ENCODE measurements at regions not wholly inside any gene's neighbourhood (a gene's known extent, or its start where the extent isn't known, plus 50 kb on each side); places are given as distances from the start of the nearest gene placed in this dataset.

DNA sequence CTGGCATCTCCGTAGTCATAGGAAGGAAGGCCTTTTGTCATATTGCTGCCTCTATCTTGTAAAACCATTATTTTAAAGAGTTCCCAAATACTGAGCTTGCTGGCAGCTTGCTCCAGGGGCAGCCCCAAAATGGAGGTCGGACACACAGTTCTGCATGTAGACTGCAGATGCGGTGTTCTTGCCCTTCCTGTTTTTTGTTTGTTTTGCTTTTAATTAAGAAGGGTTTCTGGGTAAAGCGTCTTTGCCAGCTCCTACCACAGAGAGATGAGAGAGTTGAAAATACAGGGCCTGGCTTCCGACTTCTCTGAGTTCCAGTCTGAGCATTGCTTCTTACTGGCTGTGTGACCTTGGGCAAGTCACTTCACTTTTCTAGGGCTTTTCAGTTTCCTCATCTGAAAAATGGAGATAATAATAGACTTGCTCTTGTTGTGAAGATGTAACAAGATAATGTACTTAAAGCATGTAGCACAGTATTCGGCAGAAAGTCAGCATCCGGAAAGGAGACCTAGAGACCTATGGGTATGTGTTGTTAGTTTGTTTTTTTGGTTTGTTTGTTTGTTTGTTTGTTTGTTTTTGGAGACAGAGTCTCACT, 67.8 kb upstream of the GSE1 start:
- TF ChIP-seq CTCF (IDR thresholded peaks at IDR 0.05; ENCODE audit: poor library complexity, severe bottlenecking) (no peak), SMC3 (conservative IDR thresholded peaks at IDR 0.05; ENCODE audit: poor library complexity) (no peak), TAF1 (IDR thresholded peaks at IDR 0.05; ENCODE audit: low read depth) (no peak), MXI1 (conservative IDR thresholded peaks at IDR 0.05; ENCODE audit: poor library complexity, severe bottlenecking) (no peak), POLR2AphosphoS5 (IDR thresholded peaks at IDR 0.05) (no peak), RAD21 (conservative IDR thresholded peaks at IDR 0.05) (no peak), EZH2 (IDR thresholded peaks at IDR 0.05; ENCODE audit: borderline replicate concordance, insufficient read depth, low read length, poor library complexity, severe bottlenecking) (no peak)
- TF ChIP-seq, protein P1, sequence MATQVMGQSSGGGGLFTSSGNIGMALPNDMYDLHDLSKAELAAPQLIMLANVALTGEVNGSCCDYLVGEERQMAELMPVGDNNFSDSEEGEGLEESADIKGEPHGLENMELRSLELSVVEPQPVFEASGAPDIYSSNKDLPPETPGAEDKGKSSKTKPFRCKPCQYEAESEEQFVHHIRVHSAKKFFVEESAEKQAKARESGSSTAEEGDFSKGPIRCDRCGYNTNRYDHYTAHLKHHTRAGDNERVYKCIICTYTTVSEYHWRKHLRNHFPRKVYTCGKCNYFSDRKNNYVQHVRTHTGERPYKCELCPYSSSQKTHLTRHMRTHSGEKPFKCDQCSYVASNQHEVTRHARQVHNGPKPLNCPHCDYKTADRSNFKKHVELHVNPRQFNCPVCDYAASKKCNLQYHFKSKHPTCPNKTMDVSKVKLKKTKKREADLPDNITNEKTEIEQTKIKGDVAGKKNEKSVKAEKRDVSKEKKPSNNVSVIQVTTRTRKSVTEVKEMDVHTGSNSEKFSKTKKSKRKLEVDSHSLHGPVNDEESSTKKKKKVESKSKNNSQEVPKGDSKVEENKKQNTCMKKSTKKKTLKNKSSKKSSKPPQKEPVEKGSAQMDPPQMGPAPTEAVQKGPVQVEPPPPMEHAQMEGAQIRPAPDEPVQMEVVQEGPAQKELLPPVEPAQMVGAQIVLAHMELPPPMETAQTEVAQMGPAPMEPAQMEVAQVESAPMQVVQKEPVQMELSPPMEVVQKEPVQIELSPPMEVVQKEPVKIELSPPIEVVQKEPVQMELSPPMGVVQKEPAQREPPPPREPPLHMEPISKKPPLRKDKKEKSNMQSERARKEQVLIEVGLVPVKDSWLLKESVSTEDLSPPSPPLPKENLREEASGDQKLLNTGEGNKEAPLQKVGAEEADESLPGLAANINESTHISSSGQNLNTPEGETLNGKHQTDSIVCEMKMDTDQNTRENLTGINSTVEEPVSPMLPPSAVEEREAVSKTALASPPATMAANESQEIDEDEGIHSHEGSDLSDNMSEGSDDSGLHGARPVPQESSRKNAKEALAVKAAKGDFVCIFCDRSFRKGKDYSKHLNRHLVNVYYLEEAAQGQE (IDR thresholded peaks at IDR 0.05; ENCODE audit: borderline replicate concordance), result no peak
